Activated CD4-positive, alpha-beta T cell treated with anti-CD3 and anti-CD28 coated beads for 36 hours (primary cell): ENCODE measurements at regions not wholly inside any gene's neighbourhood (a gene's known extent, or its start where the extent isn't known, plus 50 kb on each side); places are given as distances from the start of the nearest gene placed in this dataset.

ENCODE experiments used
- ATAC-seq: fragments of 200-7000 bp; cut with Tn5 transposase; one replicate; pipeline ENCODE4 v1.10.0; 2021; ENCODE audit warnings: mild to moderate bottlenecking, moderate library complexity
- CTCF ChIA-PET: fragments of 350-600 bp; sonication (Branson Sonifier 250); formaldehyde crosslinking; loops from one replicate; lab custom pipeline; 2021; ENCODE audit warnings: antibody characterized with exemption; lab: Charles Lee
- POLR2A ChIA-PET: fragments of 350-600 bp; sonication (Branson Sonifier 250); formaldehyde crosslinking; loops from one replicate; lab custom pipeline; 2021; ENCODE audit warnings: antibody characterized with exemption, inconsistent platforms; lab: Charles Lee
- DNase-seq: peaks from one replicate; pipeline ENCODE4 v3.0.0-alpha.2; 2020
- H3K27ac Mint-ChIP-seq: one replicate; pipeline ENCODE4 v1.8.0; 2021; ENCODE audit warnings: mixed read lengths
- H3K27me3 Mint-ChIP-seq: one replicate; pipeline ENCODE4 v1.8.0; 2021; ENCODE audit warnings: mixed read lengths
- H3K36me3 Mint-ChIP-seq: one replicate; pipeline ENCODE4 v1.8.0; 2021; ENCODE audit warnings: low read depth, mixed read lengths
- H3K4me1 Mint-ChIP-seq: one replicate; pipeline ENCODE4 v1.8.0; 2021; ENCODE audit warnings: mixed read lengths
- H3K4me3 Mint-ChIP-seq: one replicate; pipeline ENCODE4 v1.8.0; 2021; ENCODE audit warnings: mild to moderate bottlenecking, moderate library complexity, mixed read lengths
- H3K9me3 Mint-ChIP-seq: one replicate; pipeline ENCODE4 v1.8.0; 2021; ENCODE audit warnings: low read depth, mixed read lengths
- intact Hi-C, 2 experiments: fragments of 100-400 bp; cut with DNase I in 1 of 2; cut with micrococcal nuclease in 1 of 2; formaldehyde crosslinking; loops; one replicate each; pipeline versions ENCODE4 v1.14.2 to v1.15.1; 2022 to 2024; cut with DNase I, micrococcal nuclease

DNA sequence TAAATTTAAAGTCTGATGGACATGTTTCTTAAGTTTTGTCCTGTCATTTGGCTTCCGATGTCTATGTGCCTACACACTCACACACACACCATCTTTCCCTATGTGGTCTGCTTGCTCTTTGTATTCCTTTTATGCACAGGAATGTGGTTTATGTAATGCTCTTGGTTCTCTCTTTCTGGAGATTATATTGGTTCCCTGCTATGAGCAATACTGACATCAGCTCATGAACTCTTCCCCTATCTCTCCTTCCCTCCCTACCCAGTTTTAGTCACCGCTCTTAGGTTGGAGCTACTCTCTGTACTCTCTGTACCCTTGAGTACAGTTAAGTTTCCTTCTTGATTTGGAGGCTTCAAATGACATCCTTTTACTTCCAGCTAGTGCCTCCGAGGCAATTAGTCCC, 77.9 kb upstream of the MVB12B start:
- no peak for DNase-seq
- POLR2A ChIA-PET: no interaction called here
- Mint-ChIP-seq H3K9me3 (peaks cover 3% of the 10 kb centered on the region), H3K4me3 (no peak overlapping the region), H3K4me1 (no peaks in the 10 kb centered on the region), H3K27ac (no peak overlapping the region), H3K27me3 (peaks cover 18% of the 10 kb centered on the region), H3K36me3 (no peaks in the 10 kb centered on the region)
- intact Hi-C loops: no loop called here
- CTCF ChIA-PET: no interaction called here
- no peak for ATAC-seq

DNA sequence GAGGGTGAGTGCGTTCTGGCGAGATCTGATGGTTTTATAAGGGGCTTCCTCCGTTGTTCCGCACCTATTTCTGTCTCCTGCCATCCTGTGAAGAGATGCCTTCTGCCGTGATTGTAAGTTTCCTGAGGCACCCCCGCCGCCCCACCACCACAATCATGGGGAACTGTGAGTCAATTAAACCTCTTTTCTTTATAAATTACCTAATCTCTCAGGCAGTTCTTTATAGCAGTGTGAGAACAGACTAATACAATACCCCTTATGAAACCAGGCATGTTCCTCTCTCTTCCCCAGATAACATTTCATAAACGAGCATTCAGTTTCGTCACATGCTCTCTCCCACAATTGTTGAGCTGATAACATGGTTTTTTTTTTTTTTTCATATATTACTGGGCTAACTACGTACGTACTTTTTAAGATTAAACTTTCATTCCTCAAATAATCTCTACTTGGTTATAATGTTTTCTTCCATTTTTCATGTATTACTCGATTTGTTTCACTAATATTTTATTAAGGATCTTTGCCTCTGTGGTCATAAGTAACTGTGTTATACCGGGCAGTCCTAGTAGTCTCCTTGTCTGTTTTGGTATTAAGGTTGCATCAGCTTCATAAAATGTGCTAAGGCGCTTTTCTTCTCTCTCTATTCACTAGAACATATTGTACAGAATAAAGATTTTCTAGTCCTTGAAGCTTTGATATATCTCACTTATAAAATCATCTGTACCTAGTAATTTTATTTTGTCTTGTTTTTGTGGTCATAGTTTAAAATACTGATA, 64.9 kb upstream of the MVB12B start:
- POLR2A ChIA-PET: no interaction called here

DNA sequence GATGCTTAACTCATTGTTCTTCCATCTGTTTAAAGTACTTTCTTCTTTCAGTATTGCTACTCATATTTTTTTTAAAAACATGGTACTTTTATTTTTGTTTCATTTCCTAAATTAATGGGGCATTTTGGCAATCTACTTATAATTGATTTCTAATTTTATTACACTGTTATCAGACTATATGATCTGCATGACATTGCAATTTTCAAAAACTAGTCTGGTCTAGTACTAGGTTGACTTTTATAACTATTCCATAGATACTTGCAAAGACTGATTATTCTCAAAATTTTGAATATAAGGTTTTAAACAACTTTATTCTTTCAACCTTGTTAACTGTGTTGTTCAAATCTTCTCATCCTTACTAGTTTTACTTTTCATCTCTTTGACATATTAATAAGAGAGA, 63.9 kb upstream of the MVB12B start:
- ATAC-seq: no peak
- intact Hi-C loops: no loop called here
- peaks cover 4% of the 10 kb centered on the region for H3K4me1 Mint-ChIP-seq
- peaks cover 23% of the 10 kb centered on the region for H3K27me3 Mint-ChIP-seq
- ChIA-PET POLR2A (no interaction called here), CTCF (no interaction called here)
- H3K27ac Mint-ChIP-seq: no peak overlapping the region
- H3K9me3 Mint-ChIP-seq: peaks cover 2% of the 10 kb centered on the region
- DNase-seq: no peak
- no peak overlapping the region for H3K4me3 Mint-ChIP-seq
- no peaks in the 10 kb centered on the region for H3K36me3 Mint-ChIP-seq

More for the DNA sequence above, 64.9 kb upstream of the MVB12B start:
- peaks cover 26% of the 10 kb centered on the region for H3K27me3 Mint-ChIP-seq
- ATAC-seq (no peak), DNase-seq (no peak)
- H3K36me3 Mint-ChIP-seq: no peaks in the 10 kb centered on the region
- no peak overlapping the region for H3K4me3 Mint-ChIP-seq
- CTCF ChIA-PET: no interaction called here
- no peak overlapping the region for H3K27ac Mint-ChIP-seq
- intact Hi-C loops: no loop called here
- peaks cover 2% of the 10 kb centered on the region for H3K9me3 Mint-ChIP-seq
- peaks cover 4% of the 10 kb centered on the region for H3K4me1 Mint-ChIP-seq

DNA sequence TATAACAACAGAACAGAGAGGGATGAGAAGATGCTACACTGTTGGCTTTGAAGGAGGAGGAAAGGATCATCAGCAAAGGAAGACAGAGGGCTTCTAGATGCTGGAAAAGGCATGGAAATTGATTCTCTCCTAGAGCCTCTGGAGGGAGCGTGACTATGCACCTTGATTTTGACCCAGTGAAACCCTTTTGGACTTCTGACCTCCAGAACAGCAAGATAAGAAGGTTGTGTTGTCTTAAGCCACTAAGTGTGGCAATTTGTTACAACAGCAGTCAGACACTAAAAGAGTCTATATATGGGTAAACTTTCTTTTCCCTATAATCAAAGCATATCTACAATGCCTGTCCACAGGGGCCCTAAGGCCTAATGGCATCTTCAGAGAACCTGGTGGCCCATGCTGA, 56.1 kb upstream of the MVB12B start:
- CTCF ChIA-PET: no interaction called here
- no peak overlapping the region for H3K4me3 Mint-ChIP-seq
- intact Hi-C loops: no loop called here
- POLR2A ChIA-PET: no interaction called here
- no peak overlapping the region for H3K27ac Mint-ChIP-seq
- H3K36me3 Mint-ChIP-seq: no peaks in the 10 kb centered on the region
- H3K27me3 Mint-ChIP-seq: peaks cover 11% of the 10 kb centered on the region
- no peaks in the 10 kb centered on the region for H3K4me1 Mint-ChIP-seq
- DNase-seq: no peak
- ATAC-seq: no peak
- H3K9me3 Mint-ChIP-seq: peaks cover 3% of the 10 kb centered on the region

DNA sequence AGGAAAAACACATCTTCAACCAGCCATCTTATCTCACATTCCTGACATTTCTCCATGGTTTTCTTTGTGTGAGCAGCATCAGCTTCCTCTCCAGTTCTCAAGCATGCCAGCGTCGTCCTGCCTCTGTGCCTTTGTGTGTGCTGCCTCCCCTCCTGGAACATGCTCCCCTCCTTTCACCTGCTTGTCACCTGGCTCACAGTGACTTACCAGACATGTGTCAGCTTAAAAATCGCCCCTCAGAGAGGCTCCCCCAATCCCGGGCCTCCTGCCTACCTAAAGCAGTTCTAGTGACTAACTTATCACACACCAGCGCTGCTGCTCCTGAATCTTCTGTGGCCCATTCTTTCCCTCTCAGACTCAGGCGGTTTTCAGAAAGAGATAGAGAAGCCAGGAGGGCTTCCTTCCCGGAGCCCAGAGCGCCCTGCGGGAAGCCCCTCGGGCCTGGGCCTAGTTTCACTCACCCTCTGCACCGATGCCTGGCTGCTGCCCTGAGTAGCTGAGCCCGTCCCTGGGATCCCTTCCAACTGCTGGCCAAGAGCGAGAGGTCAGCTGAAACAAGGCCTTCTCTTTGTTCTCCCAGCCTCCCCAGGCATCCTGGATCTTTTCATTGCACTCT, 51.1 kb upstream of the MVB12B start:
- Mint-ChIP-seq H3K27ac (no peak overlapping the region), H3K4me3 (no peak overlapping the region), H3K36me3 (no peaks in the 10 kb centered on the region), H3K27me3 (peaks cover 24% of the 10 kb centered on the region), H3K9me3 (peaks cover 5% of the 10 kb centered on the region), H3K4me1 (no peaks in the 10 kb centered on the region)
- ChIA-PET POLR2A (no interaction called here), CTCF (no interaction called here)
- DNase-seq: no peak
- no peak for ATAC-seq
- intact Hi-C loops: no loop called here

DNA sequence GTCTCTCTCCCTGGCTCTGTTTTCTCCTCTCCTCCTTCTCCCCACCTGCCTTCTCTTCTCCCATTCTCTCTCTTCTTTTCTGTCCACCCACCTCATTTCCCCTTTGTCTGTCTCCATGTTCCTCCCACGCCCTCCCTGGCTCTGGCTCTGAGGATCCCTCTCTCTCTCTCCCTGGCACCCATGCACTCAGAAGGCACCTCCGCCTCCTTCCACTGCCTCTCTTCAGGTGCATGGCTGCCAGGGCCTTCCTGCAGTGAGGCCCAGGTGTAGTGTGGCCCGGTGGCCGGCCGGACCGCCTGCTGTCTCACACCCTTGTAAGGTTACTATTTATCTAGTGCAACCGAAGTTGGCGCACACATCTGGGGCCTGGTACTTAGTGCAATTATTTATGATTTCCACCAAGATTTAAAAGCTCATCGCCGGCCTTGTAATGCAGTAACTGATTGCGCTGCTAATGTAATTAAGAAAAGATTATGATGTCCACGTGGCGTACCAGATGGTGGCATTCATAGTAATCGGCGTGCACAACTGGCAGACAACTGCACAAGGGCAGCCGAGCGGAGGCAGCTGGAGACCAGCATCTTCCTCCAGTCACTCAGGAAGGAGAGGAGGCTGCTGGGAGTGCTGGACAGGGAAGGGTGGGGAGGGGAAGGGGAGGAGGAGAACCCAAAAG, 50.4 kb upstream of the MVB12B start:
- H3K9me3 Mint-ChIP-seq: peaks cover 5% of the 10 kb centered on the region
- no peaks in the 10 kb centered on the region for H3K36me3 Mint-ChIP-seq
- DNase-seq (no peak), ATAC-seq (no peak)
- intact Hi-C loops: no loop called here
- no peak overlapping the region for H3K27ac Mint-ChIP-seq
- H3K4me3 Mint-ChIP-seq: no peak overlapping the region
- peaks cover 24% of the 10 kb centered on the region for H3K27me3 Mint-ChIP-seq
- ChIA-PET CTCF (interaction anchor here (1.1 kb wide), 1 partner anchor 19 kb away, joined by 5 read pairs; no protein-coding TSS in a partner anchor), POLR2A (no interaction called here)
- no peaks in the 10 kb centered on the region for H3K4me1 Mint-ChIP-seq
